ENCODE measurements at regions not wholly inside any gene's neighbourhood (a gene's known extent, or its start where the extent isn't known, plus 50 kb on each side); places are given as distances from the start of the nearest gene placed in this dataset.

GRCh38 chr13:50104493-50104892 lies 89.2 kb downstream of the KCNRG start:
- DNase-seq, result no peak

- DNase-seq, result peak; percentile 24 to 31
These were observed 91.3 kb downstream of the KCNRG start for GRCh38 chr13:50106559-50106958.

GRCh38 chr13:50107205-50107604 lies 92.0 kb downstream of the KCNRG start:
- DNase-seq, result no peak

- no peak for DNase-seq
These were observed 99.7 kb downstream of the KCNRG start for GRCh38 chr13:50114961-50115360.

DNA sequence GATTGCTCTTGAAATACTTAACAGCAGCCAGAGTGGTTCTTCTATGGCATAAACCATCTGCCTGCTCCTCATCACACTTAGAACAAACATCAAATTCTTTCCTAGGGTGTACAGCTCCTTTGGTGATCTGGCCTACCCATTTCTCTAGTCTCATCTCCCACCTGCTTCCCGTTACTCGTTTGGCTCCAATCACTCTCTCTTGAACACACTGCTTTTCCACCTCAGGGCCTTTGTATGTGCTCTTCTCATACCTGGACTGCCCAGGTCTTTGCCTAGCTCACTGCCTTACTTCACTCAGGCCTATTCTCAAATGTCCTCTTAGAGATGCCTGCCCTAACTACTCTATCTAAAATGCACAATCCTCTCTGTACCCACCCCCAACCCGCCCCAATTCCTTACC lies 100.5 kb downstream of the KCNRG start:
- DNase-seq, result no peak

DNA sequence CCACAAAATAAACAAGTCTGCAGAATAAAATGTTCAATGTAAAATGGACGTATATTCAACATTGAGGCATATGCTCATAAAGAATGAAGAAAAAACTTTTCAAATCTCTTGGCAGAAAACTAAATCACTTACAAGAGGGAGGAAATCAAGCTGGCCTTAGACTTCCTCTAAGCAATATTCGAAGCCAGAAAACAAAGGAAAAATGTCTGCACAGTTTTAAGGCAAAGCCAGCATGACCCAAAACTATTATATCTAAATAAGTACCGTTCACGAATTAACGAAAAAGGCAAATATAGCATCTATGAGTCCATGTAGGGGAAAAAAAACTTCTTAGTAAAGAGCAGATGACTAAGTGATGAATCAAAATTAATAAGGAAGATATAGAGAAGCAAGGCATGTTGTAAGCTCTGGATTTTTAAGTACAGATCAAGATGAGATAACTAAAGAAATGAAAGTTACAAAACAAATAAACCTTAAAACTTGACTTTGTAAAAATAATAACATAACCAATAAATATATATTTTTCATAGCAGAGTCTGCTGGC lies 101.3 kb downstream of the KCNRG start:
- DNase-seq, result no peak

DNA sequence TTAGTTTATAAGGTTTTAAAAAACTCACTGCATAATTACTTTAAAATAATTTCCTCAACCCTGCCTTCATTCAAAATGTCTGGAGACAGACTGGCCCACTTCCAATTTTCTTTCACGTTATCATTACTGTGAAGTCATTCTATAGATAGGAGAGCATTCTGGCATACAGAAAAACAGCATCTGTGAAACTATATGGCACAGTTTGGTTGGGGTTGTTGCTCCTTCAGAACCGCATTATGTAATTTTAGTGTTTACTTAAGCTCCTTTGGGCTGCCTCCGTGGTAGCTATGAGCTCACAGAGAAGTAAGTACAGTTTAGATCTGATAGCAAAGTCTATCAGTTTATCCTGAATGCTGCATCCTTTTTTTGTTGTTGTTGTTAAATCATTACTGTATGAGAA lies 104.3 kb downstream of the KCNRG start:
- no peak for DNase-seq

DNA sequence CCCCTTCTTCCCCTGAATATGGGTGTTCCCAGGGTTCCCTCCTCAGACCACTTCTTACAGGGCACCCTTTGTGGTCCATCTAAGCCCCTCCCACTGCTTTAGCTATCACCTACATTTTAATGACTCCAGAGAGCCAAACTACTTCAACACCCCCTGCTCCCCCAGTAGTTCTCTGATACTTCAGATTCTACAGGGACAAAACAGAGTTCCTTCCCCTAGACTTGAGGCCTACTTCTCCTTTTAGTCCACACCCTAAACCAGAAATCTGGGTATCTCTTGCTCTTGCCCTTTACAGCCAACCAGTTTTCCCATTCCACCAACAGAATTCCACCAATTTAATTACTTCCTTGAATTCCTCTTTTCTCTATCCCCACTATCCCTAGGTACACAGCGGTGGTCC lies 107.2 kb downstream of the KCNRG start:
- DNase-seq, result peak; percentile 68 to 78

DNA sequence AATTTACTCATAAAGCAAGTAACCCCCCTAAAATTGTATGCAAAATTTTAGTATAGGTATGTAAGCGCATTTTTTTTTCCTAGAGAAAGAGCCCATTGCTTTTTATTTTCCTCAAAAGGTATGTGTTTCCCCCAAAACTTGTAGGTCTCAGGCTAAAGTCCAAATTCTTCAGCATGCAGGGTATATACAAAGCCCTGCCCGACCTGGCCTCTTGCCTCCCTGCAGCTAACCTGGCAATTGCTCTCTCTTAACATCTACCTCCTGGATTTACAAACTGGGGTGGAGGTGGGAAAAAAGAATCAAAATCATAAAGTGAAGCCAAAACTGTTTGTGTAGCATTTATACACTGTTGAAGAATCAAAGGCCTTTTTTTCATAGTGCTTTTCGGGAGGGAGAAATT lies 107.8 kb downstream of the KCNRG start:
- DNase-seq, result no peak

DNA sequence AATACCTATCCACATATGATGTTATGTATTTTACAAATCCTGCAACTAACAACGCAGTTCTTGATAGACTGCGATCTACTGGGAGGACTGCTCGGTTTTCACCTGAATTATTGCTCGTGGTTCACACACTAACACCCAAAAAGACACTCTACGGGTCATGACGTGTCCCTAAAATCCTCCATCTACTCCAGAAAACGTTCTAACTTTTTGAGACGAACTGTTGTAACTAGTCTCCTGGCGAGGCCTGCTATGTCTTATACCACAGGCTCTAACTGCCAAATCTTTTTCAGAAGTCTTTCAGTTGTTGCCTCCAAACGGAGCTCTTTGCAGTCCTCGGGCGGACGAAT lies 108.2 kb downstream of the KCNRG start:
- no peak for DNase-seq

- DNase-seq, result peak; percentile 77 to 84
These were observed 108.8 kb downstream of the KCNRG start for GRCh38 chr13:50123862-50124535.

- peak in 1 of 2 experiments; percentile 90 for DNase-seq
These were observed 109.5 kb downstream of the KCNRG start for GRCh38 chr13:50124536-50125303.

DNA sequence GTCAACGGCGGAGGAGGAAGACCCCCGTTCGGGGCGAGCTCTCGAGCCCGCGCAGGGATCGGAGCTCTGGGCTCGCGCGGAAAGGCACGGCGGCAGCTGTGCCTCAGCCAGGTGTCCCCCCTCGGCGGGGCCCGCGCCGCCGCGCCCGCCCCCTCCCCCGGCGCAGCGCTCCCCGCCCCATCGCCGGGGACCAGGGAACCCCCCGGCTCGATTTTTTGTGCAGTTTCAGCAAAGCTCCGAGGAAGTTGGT lies 110.0 kb downstream of the KCNRG start:
- DNase-seq, result no peak

- peak; percentile 89 to 91 for DNase-seq
These were observed 110.5 kb downstream of the KCNRG start for GRCh38 chr13:50125554-50126262.

- peak; percentile 50 to 54 for DNase-seq
These were observed 111.2 kb downstream of the KCNRG start for GRCh38 chr13:50126263-50126992.

- DNase-seq, result peak; percentile 50 to 59
These were observed 111.9 kb downstream of the KCNRG start for GRCh38 chr13:50126993-50127725.

GRCh38 chr13:50127726-50128291 lies 112.6 kb downstream of the KCNRG start:
- no peak for DNase-seq

DNA sequence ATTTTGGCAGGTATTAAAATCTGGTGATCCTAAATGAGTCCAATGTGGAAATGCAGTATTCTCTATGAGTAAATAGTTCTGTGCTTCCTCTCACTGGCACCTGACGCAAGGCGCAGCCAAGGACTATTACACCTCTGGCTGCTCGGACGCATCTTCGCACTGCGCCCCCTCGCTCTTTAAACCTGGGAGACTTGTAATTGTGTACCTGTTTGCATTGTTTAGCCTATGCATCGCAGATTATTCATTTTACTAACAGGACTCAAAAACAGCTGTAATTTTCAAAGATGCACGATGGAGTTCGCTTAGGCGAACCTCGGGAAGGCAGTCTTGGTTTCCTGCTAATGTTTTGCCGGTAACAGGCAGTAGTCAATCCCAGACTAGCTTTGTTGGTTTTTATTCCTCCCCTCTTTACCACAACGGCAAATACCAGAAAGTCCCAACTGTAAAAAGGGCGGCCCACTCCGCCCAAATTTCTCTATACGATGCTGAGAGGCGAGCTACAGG lies 113.2 kb downstream of the KCNRG start:
- DNase-seq, result no peak

DNA sequence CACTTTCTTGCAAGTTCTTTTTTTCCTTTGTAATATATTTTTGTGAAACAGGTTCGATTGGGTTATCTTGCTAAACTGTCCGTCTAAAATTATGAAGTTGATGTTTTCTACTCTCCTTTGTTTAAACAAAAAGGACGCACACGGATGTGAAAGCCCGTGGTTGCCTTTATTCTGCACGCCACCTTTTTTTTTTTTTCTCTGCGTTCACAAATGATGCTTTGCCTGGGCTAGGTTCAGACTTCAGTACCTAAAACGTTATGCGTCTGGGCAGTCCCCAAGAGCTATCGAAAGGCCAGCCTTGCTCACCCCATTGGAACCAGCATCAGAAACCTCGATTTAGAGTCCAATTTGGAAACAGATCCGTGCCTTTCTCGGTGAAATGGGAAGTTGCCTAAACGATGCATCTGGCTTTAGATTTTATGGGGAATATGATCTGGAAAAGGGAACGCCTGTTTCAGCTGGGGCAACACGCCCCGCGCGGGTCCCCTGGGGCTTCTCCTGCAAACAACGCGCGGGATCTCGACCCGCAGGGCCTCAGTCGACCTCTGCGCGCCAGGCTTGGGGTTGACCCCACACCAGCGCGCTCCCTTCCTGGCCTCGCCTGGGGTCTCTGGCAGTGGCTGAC lies 113.9 kb downstream of the KCNRG start:
- no peak for DNase-seq

GRCh38 chr13:50129706-50130122 lies 114.5 kb downstream of the KCNRG start:
- no peak for DNase-seq
